HL-60/S4 treated with retinoic acid at 250 ng/mL for 4 days and 3 days (cell line): ENCODE measurements at regions not wholly inside any gene's neighbourhood (a gene's known extent, or its start where the extent isn't known, plus 50 kb on each side); places are given as distances from the start of the nearest gene placed in this dataset.

Source experiments
- in situ Hi-C: fragments of 300-500 bp; cut with MboI; formaldehyde crosslinking; loops from 2 replicates; pipeline ENCODE4 v1.7.0; 2022; ENCODE audit warnings: low sequenced_read_pairs

- in situ Hi-C loops = no loop called here
Observed at GRCh38 chr19:28948026-28948425, 264.9 kb downstream of the UQCRFS1 start.

DNA sequence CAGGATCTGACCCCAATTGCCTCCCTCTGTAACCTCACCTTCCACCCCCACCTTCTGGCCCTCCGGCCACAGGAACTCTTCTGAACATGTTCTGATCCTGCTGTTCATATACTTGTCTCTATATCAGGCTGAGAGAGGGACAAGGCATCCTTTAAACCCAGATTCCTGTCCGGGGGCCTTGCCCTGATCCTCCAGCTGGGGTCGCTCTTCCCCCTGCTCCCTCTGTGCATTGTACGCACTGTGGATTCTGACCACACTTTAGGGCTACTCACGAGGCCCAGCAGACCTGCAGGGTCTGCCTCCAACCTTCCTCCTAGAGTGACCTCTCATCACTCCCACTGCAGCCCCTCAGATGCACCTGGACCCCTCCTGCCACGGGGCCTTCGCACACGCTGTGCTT, 269.3 kb downstream of the UQCRFS1 start:
- in situ Hi-C loops = no loop called here

DNA sequence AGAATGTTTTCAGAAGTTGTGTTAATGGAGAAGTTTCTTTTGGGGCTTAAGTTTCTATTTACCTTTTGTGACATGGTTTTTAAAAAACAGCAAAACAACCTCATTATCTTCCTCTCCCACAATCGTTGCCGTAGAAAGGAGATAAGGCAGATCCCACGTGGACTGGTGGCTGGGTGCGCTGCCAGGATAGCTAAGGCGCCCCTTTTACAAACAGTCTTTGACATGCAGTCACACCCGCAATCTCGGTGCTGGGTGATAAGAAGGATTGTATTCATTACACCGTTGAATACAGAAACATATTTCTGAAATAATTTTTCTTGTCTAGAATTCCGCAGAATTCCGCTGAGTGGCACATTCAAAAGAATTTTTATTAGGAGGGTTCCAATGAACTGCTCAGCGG, 271.1 kb downstream of the UQCRFS1 start:
- in situ Hi-C loops = no loop called here

DNA sequence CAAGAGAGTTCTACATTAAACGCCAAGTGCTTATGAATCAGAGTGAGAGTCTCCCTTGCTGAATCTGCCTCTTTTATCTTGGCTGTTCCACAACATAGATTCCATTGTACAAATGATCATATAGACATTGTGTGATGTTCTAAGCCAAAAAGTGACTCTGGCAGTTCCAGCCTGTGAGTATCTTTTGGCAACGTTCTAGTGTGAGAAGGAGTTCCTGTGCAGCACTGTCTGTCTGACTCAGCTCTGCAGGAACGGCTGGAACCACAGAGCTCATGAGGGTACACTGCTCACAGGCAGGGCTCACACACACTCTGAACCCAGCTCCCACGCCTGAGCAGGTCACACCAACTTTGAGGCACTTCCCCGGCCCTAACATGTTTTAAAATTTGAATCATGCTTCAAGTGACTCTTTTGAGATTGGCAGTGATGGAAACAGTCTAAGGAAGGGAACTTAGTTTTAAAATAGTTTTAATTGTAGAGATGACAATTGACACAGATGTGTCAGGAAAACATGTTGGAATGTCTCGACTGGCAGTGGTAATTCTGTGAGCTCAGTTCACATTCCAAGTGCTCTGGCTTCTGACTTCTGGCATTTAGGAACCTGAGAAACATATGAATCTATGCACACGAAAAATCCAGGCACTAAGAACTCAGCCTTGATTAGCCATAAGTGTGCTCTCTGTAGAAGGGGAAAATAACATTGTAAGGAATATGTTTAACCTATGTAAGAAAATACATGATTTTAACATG, 272.0 kb downstream of the UQCRFS1 start:
- in situ Hi-C loops = no loop called here

GRCh38 chr19:28939236-28939635, 273.7 kb downstream of the UQCRFS1 start:
- in situ Hi-C loops = no loop called here

DNA sequence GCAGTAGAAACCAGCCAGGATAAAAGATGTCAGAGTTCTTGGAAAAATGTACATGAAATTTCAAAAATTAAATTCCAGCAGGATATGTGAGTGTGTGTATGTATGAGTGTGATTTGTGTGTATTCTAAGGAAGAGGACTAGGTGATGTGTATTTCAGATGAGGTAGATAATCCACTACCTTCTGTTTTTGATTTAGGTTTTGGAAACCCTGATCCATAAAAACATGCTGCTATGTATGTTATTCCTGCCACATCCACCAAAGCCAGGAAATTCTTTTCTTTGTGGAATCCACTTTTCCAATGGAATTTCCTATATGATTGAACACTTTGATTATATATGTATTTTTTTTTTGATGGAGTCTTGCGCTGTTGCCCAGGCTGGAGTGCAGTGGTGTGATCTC, 276.9 kb downstream of the UQCRFS1 start:
- in situ Hi-C loops = no loop called here

GRCh38 chr19:28934631-28935030, 278.3 kb downstream of the UQCRFS1 start:
- in situ Hi-C loops = no loop called here

DNA sequence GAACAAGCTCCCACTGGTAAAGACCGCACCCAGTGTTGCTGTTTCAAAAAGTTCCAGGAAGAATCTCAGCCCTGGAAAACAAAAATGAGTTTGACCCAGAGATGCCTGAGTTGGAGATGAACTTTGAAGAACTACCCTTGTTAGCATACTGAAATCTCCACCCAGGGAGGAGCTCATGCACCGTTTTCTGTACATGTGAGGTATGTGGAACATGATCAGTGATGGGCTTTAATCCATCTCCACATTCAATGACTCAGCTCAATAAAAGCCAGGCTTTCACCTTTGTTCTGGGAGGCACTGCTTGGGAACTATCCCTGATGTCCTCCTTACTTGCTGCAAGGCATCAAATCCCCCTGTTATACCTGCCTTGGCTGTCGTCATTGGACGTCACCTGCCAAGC, 279.9 kb downstream of the UQCRFS1 start:
- in situ Hi-C loops = no loop called here

DNA sequence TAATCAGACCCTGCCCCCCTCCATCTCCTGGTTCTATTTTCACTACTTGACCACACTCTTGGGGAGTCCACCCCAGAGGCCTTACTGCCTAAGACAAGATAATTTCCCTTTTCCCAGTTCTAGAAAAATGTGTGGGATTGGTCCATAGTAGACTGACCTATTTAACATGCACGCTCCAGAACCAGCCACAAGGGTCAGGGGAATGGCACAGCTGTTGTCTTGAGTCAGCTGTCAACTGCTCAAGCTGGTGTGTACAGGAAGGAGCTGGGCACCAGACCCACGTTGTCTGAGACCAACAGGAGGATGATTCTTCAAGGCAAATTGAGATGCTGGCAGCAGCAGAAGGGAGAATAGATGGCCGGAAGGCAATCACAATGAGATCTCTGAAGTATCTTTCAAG, 280.5 kb downstream of the UQCRFS1 start:
- in situ Hi-C loops = no loop called here

DNA sequence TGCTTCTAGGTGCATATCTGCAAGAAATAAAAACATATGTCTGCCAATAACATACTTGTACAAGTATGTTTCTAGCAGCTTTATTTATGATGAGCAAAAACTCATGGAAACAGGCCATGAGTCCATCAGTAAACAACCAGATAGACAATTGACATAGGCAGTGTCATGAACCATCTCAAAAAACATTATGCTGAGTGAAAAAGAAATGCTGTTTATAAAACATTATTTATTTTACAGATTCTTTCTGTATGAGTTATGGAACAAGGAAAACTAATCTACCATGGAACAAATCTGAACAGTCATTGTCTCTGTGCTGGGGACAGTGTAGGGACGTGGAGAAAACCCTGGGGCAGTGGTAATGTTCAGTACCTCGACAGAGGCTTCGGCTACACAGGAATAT, 283.9 kb downstream of the UQCRFS1 start:
- in situ Hi-C loops = no loop called here

- in situ Hi-C loops = no loop called here
Observed at GRCh38 chr19:28927456-28927855, 285.5 kb downstream of the UQCRFS1 start.

DNA sequence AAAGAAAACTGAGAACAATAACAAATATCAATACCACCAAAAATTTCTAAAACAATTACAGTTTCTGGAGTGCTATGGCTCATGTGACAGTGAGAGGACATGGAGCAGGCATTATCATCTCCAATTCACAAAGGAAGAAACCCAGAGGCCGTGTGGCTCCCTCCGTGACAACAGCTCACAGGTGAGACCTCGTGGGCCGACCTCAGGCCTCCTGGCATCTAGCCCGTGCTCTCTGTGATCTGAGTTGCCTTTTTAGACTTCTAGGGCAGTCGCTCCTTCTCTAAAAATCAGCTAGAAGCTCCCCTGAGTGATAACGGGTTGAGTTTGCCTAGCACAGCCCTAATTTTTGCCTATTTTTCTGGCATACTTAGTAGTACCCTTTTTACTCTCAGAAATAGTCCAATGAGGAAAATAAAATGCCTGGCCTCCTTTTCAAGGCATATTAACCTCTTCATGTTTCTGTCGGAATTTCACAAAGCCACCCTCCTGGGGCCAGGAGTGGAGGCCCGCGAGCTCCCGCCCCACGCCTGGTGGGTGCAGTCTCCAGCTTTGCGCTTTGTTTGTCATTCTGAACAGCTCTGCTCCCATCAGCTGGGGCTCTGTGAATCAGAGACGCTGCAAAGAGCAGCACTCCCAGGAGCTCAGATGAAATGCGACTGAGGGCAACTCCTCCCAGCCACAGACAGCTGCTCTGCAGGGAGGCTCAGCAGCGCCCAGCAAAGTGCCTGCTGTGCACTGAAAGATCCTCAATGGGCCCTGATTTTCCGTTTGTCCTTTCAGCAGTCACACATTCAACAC, 292.5 kb downstream of the UQCRFS1 start:
- in situ Hi-C loops = no loop called here

- in situ Hi-C loops = no loop called here
Observed at GRCh38 chr19:28917621-28918020, 295.3 kb downstream of the UQCRFS1 start.

DNA sequence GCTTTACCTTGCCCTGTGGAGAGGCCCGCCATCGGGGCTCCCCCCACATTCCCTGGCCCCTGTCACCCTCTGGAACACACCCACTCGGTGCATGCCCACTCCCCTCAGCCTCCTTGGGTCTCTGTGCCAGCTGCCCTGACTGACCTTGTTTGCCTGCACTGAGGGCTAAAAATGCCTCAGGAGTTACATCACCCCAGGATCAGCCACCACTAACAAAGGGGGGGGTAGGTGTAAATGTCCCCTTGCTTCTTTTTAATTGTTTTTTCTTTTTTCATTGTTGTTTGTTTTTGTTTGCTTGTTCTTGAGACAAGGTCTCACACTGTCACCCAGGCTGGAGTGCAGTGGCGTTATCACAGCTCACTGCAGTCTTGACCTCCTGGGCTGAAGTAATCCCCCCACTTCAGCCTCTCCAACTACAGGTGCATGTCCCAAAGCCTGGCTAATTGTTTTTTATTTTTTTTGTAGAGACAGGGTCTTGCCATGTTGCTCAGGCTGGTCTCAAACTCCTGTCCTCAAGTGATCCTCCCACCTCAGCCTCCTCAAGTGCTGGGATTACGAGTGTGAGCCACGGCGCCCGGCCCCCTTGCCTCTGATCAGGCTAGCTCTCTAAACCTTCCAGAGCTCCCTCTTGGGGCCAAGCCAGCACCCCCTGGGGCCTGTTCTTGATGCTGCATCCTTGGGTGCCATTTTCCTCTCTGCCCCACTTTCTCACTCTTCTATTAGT, 297.1 kb downstream of the UQCRFS1 start:
- in situ Hi-C loops = no loop called here

DNA sequence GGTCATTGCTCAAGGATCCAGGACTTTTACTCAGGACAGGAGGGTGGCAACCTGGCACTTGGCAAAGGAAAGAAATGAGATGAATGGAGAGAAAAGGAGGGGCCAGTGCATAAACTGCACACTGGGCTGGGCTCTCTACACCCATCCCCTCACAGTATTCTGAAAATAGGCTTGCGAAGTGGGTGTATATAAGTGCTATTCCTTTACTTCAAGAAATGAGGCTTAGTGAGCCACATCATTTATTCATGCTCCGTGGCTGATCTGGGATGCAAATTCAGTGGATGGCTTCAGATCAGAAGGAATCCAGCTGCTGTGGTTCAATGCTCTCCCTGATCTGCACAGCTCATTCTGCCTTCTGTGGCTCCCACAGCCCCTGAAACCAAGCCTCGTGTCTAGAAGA, 297.7 kb downstream of the UQCRFS1 start:
- in situ Hi-C loops = no loop called here

DNA sequence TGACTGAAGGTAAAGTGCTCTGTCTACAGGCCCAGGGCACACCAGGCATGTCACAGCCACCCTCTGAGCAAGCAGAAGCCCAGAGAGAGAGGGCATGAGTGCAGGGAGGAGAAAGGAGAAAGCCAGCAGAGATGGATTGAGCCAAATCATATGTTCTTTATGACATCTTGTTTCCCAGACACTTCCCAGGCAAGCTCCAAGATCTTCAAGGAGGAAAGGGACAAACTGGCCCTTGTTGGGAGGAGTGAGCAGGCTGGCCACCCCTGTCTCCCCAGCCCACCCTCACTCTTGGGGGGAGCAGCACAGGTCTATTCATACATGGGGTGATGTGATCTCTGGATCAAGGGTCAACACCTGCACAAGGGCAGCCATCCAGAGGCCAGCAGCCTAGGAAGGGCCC, 298.8 kb downstream of the UQCRFS1 start:
- in situ Hi-C loops = no loop called here

DNA sequence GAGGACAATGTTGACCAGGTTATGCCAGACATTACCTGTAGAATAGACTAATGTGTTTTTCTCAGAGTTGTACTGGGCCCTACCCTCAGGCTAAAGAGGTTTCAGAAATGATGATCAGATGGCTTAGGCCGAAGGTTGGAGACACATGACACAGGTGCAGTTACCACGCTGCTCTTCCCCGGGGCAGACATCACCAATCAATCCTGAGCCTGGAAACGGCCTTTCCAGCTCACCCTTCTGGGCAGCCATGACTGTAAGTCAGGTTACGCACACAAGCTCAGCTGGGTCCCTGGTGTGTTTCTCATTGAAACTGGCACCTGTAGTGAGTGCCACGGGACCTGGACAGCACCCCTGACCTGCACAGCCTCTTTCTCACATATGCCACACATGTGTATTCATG, 299.3 kb downstream of the UQCRFS1 start:
- in situ Hi-C loops = no loop called here

- in situ Hi-C loops = no loop called here
Observed at GRCh38 chr19:28908941-28909340, 304.0 kb downstream of the UQCRFS1 start.

DNA sequence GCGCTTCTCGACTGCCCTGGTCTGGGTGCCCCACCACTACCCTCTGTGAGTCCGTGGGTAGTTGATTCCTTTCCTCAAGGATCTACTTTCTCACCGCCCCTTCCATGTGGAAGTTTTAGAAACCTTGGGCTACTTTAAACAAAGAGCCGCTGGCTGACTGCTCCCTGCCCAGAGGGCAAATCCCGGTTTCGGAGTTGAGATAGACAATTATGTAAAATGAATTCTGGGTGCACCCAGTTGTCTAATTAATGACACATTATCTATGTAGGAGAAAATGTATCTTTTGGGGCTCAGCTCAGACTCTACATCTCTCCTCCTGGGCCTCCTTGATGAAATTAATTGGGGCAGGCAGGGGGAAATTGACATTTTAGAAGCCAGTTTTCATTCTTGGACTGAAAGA, 305.4 kb downstream of the UQCRFS1 start:
- in situ Hi-C loops = no loop called here

DNA sequence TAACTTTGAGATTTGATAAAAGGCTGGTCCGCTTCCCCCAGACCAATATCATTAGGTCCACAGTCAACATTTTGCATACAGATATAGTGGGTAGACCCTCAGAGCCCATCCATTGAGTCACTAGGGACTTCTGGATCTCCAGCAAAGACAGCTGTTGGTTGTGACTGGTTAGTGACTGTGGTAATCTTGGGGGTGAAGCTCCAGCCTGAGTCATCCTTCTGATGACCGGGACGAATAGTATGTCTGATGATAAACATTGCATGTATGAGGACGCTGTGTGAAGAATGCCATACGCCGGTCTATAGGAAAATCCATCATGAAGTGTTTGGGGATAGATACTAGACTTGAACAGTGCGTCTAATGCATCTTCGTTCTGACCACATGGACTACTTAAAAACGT, 307.0 kb downstream of the UQCRFS1 start:
- in situ Hi-C loops = no loop called here

- in situ Hi-C loops = no loop called here
Observed at GRCh38 chr19:28899703-28900102, 313.2 kb downstream of the UQCRFS1 start.

- in situ Hi-C loops = no loop called here
Observed at GRCh38 chr19:28898249-28898648, 314.7 kb downstream of the UQCRFS1 start.
